Stimulated activated CD4-positive, alpha-beta T cell treated with anti-CD3 and anti-CD28 coated beads, TNF-alpha, amount 100 ng/mL, for 1 hour (primary cell): ENCODE measurements at regions not wholly inside any gene's neighbourhood (a gene's known extent, or its start where the extent isn't known, plus 50 kb on each side); places are given as distances from the start of the nearest gene placed in this dataset.

Source experiments
- DNase-seq, 3 donors: peaks; one replicate each; pipeline ENCODE4 v3.0.0-alpha.2; 2020; ENCODE audit warnings: low read depth in 3 of 3, low spot score in 1 of 3

DNA sequence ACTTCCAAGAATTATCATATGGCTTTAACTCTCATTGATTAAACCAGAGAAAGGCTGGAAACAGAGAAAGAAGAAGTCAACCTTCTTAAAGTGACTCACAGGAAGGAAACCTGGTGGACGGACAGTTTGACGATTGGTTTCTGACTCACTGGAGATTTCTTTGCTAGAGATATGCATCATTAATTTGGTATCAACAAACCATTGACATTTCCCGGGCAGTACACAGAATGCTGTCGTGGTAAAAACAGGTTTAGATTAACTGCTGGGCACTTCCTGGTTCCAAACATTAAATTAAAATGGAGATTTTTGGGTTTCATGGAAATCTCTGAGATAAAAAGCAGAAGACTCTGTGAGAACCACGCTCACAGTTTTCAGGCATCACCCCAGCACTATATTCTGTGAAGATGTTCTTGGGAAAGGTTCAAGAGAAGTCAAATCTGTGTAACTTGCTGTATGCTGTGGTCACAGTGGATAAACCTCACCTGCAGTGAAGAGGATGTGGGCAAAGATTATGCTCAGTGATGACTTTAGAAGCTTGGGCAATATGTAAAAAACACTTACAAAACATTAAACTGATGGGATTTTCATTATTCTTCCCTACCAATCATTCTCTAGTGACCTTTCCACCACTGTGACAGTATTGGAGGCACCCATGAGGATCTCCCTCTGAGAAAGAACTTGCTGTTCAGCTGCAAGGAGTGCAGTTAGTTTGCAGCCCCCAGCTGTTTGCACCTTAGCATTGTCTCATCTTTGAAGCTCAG lies 61.1 kb upstream of the CD44 start:
- peak in 1 of 3 donors; percentile 31 for DNase-seq

DNA sequence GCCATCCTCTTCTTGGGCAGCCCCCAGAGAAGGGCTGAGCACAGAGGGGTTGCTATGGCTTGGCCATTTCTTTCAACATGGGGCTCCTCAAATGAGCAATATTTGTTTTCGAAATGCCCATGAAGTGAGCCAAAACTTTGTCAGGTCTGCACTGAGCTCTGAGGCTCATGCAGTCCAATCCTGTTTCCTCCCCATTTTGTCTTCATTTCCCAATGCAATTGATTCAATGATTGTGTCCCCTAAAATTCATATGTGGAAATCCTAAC lies 60.6 kb upstream of the CD44 start:
- DNase-seq = no peak

DNA sequence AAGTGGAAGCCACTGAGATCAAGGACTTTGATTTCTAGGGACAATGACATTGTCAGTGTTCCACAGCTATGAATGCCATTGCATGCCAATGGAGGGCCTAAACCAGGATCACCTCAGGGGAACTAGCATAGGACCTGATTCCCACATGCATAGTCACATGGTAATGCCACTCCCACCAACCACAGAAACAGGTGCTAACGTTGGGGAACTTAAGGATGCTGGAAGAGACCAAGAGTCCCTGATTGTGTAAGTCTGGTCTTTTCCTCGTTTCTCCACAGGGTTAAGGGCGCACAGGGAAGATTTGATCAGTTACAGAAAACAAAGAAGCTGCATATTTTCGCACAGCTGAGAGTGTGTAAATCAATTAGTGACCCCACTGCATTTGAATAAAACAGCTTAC lies 59.4 kb upstream of the CD44 start:
- no peak for DNase-seq

DNA sequence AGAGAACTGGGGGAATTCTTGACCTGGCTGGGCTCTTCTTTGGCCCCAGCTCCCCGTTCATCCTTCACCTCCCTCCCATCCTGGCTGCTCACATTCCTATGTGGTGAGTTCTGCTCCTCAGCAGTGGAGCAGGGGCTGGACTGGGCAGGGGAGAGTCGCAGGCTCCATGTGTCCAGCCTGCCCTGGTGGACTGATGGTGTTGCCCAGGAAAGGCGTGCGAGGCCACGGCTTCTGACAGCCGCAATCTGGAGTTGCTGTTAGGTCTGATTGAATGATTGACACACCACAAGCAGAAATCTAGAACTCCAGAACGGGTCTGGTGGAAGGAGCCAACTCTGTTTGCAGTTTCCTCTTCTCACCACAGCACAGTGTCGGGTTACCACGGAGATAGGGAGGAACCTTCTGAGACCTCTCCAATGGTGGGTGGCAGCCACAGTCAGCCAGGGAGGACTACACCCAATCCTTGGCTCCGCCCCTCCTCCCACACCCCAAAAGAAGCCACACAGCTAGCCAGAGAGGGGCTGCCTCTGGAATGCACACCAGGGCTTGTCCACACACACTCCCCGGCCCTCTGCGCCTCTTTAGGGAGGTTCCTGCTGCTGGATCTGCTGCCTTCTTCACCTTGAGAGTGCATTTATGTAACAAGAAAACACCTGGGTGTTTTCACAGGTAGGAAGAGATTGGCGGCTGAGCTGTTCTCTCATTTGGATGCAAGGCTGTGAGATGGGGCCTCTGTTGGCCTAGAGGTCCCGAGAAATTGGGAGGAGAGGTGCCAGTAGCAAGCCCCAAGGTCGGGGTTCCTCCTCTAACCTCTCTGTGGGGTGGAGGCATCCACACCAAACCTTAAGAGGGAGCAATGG lies 56.4 kb upstream of the CD44 start:
- peak; percentile 54 to 77 (median 63) for DNase-seq

DNA sequence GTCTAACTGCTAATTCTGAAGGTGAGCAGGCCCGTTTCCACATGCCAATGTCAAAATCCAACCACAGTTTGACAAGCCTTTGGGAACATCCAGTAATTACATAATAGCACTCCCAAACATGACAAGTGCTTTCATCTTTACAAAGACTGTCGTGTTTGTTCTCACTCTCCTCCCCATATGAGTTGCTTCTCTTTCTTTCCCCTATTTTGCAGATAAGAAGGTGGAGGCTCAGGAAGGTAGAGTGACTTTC lies 55.9 kb upstream of the CD44 start:
- no peak for DNase-seq

DNA sequence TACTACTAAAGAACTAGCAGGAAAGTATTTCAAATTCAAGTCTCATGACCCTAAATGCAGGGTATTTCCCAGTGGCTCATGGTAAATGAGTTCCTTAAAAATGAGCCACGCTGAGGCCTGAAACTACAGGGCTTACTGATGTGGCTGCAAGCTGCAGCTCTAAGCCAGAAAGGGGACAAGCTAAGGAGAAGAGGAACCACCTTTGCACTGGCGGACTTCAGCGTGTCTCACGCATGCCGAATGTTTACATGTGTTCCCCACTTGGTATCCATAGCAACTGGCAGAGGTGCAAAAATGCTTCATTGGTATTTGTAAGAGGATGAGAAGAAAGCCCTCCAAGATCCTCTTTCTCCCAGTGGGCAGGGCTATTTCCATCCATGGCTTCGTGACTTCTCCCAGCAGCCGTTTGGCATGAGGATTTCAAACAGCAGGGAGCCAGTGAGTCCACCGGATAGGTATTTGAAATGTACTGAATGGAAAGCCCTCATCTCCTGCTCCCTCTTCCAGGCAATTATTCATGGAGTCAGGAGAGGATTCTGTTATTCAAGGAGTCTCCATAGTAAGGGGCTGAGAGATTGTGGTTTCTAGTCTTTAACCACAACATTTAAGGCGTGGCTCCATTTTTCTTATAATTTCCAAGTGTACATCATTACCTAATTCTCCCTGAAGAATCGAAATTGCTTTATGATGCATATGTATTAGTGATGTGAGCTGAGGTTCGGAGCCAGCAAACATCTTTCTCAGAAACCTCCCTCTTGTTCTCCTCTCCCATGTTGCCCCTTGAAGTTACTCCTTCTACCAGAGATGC lies 55.3 kb upstream of the CD44 start:
- peak; percentile 27 to 40 (median 36) for DNase-seq

DNA sequence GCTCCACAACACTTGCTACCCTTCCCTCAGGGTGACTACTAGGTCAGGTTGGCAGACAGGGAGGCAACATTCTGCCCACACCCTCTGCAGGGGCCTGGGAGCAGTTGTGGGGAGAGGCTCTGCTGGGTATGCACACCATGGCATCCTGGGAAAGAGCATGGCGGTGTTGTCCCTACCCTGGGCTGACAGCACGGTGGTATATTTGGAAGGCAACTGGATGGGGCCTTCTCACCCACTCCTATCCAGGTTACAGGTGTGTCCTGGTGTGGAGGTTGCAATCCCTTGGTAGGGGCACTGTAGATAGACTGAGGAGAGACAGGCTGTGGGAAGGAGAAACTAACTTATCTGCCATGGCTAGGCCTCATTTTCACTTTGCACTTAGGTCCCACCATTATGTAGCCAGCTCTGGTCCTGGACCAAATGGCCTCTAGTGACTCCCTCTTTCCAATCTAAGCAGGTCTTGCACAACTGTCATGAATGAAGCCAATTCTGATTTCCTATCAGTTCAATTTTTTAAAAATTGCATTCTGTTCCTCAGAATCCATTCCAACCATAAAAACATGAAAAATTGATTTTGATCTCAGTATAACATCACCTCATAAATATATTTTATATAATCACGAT lies 54.0 kb upstream of the CD44 start:
- no peak for DNase-seq

DNA sequence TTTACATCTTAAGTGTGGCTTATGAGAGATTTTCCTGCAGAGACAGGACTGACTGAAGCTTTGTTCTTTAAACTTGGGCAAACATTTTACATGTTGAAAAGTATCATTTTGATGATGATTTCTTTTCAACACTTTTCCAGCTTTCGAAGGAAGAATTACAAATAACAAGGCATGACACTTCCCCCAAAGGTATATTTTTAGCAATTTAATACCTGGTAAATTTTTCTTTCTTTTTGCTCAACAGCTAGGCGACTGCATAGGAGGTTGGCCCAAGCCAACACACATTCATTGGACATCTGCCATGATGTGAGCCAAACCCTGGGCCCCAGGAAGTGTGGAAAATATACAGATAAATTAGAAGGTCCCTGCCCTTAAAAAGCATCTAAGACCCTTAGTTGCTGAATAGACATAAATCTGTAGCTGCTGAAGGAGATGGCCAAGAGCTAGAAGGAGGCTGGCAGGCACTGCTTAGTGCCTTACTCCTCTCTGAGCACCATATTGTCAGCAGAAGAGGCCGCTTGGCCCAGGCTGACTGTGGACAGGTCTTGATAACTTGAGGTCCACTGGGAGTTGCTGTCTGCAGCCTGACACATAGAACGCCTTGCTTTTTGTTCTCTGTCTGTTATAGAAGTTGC lies 53.3 kb upstream of the CD44 start:
- DNase-seq = no peak

DNA sequence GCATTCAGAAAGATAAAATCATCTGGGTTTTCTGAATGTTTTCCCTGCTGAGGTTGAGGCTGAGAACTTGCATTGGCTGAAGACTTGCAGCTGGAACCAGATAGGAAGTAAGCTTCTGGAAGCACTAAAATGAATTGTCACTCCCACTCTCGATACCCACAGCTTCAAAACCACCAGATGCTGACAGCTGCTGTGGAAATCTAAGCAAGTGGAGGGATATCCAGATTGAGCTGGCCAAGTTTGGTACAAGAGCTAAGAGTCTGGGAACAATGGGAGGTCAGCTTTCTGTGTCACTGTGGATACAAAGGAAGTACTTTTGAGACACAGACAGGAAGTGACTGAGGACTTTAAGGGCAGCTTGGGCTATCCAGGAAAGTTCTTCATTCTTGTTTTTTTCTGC lies 51.3 kb upstream of the CD44 start:
- DNase-seq = no peak

DNA sequence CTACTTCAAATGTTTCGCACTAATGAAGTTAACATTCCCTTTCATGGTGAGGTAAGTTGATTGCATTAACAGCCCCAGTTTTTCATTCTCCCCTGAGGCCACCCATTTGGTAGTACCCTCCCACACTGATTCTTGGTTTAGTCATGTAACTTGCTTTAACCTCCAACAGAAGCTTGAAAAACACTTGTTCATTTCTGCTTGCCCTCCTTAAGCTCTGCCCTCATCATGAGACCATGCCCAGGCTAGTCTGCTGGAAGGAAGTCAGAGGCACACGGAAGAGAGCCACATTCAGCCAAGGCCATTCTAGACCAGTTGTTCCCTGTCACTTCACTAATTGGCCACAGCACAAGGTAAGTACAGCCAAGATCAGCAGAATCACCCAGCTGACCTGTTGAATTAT lies 50.7 kb upstream of the CD44 start:
- no peak for DNase-seq

DNA sequence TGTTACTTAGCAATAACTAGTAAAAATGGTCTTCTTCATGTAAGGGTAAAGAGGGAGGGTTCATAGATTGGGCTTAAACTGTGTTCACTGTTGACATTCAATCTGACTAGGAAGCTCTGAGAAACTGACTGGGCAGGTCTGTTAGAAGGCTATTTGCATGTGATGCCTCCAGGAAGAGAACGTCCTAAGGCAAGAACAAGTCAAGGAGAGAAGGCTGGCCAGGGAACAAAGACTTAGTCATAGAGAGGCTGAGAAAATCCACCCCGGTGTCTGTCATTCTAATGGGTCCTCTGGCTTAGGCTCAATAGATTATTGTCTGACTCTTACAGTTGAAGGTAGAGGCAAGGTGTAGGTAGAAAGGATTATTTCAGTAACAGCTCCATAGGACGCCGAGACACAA lies 50.3 kb upstream of the CD44 start:
- no peak for DNase-seq
